Transverse colon (tissue), 3 donors: ENCODE measurements at regions not wholly inside any gene's neighbourhood (a gene's known extent, or its start where the extent isn't known, plus 50 kb on each side); places are given as distances from the start of the nearest gene placed in this dataset.

ENCODE experiments used
- EP300 ChIP-seq: sonication (generic); formaldehyde crosslinking; IDR thresholded peaks from one replicate; pipeline ENCODE4 v1.6.1; 2017; ENCODE audit warnings: antibody characterized with exemption, low read depth
- POLR2A ChIP-seq: fragments of 450-650 bp; IDR thresholded peaks from one replicate; pipeline ENCODE4 v1.6.1; 2016; ENCODE audit warnings: antibody characterized with exemption, mild to moderate bottlenecking, moderate library complexity
- TF ChIP-seq, protein P1 (sequence below), 5 experiments: fragments of 200-600 bp in 3 of 5; fragments of 450-650 bp in 2 of 5; sonication (generic) in 3 of 5; IDR thresholded peaks; 1 replicate in 2 of 5; 2 replicates in 3 of 5; pipeline ENCODE4 v1.5.1; 2016 to 2017; ENCODE audit warnings: antibody characterized with exemption in 5 of 5, inconsistent platforms in 3 of 5, mild to moderate bottlenecking in 2 of 5, moderate library complexity in 1 of 5

DNA sequence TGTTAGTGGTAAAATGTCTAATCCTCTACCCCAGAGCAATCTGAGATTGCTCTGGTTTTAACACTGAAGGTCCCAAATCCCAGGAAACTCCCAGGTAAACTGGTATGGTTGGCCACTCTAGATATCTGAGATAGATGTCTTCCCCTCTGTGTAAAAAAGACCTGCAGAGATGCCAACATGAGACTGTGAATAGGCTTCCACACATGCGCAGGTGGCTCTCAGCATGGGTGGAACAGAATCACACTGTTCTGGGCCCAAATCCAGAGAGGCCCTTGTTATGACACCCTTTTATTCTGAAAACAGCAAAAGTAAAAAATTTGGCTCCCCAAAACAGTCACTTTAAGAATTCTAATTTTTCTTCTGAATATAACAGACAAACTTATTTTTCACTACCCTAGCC lies 88.7 kb upstream of the BMP5 start:
- TF ChIP-seq, protein P1, sequence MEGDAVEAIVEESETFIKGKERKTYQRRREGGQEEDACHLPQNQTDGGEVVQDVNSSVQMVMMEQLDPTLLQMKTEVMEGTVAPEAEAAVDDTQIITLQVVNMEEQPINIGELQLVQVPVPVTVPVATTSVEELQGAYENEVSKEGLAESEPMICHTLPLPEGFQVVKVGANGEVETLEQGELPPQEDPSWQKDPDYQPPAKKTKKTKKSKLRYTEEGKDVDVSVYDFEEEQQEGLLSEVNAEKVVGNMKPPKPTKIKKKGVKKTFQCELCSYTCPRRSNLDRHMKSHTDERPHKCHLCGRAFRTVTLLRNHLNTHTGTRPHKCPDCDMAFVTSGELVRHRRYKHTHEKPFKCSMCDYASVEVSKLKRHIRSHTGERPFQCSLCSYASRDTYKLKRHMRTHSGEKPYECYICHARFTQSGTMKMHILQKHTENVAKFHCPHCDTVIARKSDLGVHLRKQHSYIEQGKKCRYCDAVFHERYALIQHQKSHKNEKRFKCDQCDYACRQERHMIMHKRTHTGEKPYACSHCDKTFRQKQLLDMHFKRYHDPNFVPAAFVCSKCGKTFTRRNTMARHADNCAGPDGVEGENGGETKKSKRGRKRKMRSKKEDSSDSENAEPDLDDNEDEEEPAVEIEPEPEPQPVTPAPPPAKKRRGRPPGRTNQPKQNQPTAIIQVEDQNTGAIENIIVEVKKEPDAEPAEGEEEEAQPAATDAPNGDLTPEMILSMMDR (IDR thresholded peaks at IDR 0.05), result no peak
- TF ChIP-seq POLR2A, result no peak
- no peak for TF ChIP-seq EP300
